Smooth muscle cell (in vitro differentiated cells): ENCODE measurements at regions not wholly inside any gene's neighbourhood (a gene's known extent, or its start where the extent isn't known, plus 50 kb on each side); places are given as distances from the start of the nearest gene placed in this dataset.

Source experiments
- DNase-seq: peaks from one replicate; lab custom pipeline; 2025; ENCODE audit not compliant: unreplicated experiment; lab: John Stamatoyannopoulos, UW
- H2AFZ ChIP-seq: fragments of 200-600 bp; sonication (generic); 2 replicates; pipeline ENCODE4 v1.6.0; 2016; ENCODE audit warnings: antibody characterized with exemption, low read depth, mild to moderate bottlenecking
- H3F3A ChIP-seq: fragments of 200-600 bp; sonication (generic); 2 replicates; pipeline ENCODE4 v1.6.0; 2017; ENCODE audit warnings: antibody characterized with exemption, low read depth
- H3K27ac ChIP-seq: fragments of 200-600 bp; sonication (generic); 2 replicates; pipeline ENCODE4 v1.5.1; 2016; ENCODE audit warnings: low read depth, mild to moderate bottlenecking
- H3K27me3 ChIP-seq: fragments of 200-600 bp; sonication (generic); 2 replicates; pipeline ENCODE4 v1.6.1; 2016; ENCODE audit warnings: low read depth, mild to moderate bottlenecking
- H3K36me3 ChIP-seq: fragments of 200-600 bp; sonication (generic); 2 replicates; pipeline ENCODE4 v1.5.1; 2016; ENCODE audit warnings: low read depth
- H3K4me1 ChIP-seq: fragments of 200-600 bp; sonication (generic); 2 replicates; pipeline ENCODE4 v1.5.1; 2016; ENCODE audit warnings: low read depth
- H3K4me2 ChIP-seq: fragments of 200-600 bp; sonication (generic); 2 replicates; pipeline ENCODE4 v1.6.0; 2016; ENCODE audit warnings: mild to moderate bottlenecking
- H3K4me3 ChIP-seq: fragments of 200-600 bp; sonication (generic); 2 replicates; pipeline ENCODE4 v1.5.1; 2016; ENCODE audit warnings: mild to moderate bottlenecking
- H3K79me2 ChIP-seq: fragments of 200-600 bp; sonication (generic); 2 replicates; pipeline ENCODE4 v1.6.0; 2016; ENCODE audit warnings: low read depth, mild to moderate bottlenecking
- H3K9ac ChIP-seq: fragments of 200-600 bp; sonication (generic); 2 replicates; pipeline ENCODE4 v1.6.0; 2016; ENCODE audit warnings: low read depth
- H3K9me3 ChIP-seq: fragments of 200-600 bp; sonication (generic); replicated peaks from 2 replicates; pipeline ENCODE4 v1.5.1; 2016; ENCODE audit warnings: low read depth
- H4K20me1 ChIP-seq: fragments of 200-600 bp; sonication (generic); 2 replicates; pipeline ENCODE4 v1.6.0; 2016; ENCODE audit warnings: low read depth
- WGBS: methylation state at CpG from one replicate; pipeline ENCODE4 v1.1.7; 2016; ENCODE audit warnings: low lambda C conversion rate; 5-methylcytosine and 5-hydroxymethylcytosine counted together
- TF ChIP-seq, protein P1 (sequence below): fragments of 200-600 bp; sonication (generic); IDR thresholded peaks from 2 replicates; pipeline ENCODE4 v1.5.1; 2017; ENCODE audit warnings: borderline replicate concordance, mild to moderate bottlenecking, antibody characterized with exemption; ENCODE audit not compliant: insufficient read depth, poor library complexity, severe bottlenecking

- Histone ChIP-seq H3K4me1 (no peaks in the 10 kb centered on the region), H3F3A (no peaks in the 10 kb centered on the region), H3K4me2 (no peak overlapping the region), H4K20me1 (no peaks in the 10 kb centered on the region), H3K4me3 (no peak overlapping the region), H3K27me3 (no peaks in the 10 kb centered on the region), H2AFZ (no peak overlapping the region), H3K36me3 (no peaks in the 10 kb centered on the region), H3K9me3 (no peaks in the 10 kb centered on the region), H3K9ac (no peak overlapping the region), H3K27ac (no peak overlapping the region), H3K79me2 (no peaks in the 10 kb centered on the region)
- no peak for DNase-seq
- 77% methylated on average over 3 of the region's 3 CpGs for WGBS
- TF ChIP-seq, protein P1, sequence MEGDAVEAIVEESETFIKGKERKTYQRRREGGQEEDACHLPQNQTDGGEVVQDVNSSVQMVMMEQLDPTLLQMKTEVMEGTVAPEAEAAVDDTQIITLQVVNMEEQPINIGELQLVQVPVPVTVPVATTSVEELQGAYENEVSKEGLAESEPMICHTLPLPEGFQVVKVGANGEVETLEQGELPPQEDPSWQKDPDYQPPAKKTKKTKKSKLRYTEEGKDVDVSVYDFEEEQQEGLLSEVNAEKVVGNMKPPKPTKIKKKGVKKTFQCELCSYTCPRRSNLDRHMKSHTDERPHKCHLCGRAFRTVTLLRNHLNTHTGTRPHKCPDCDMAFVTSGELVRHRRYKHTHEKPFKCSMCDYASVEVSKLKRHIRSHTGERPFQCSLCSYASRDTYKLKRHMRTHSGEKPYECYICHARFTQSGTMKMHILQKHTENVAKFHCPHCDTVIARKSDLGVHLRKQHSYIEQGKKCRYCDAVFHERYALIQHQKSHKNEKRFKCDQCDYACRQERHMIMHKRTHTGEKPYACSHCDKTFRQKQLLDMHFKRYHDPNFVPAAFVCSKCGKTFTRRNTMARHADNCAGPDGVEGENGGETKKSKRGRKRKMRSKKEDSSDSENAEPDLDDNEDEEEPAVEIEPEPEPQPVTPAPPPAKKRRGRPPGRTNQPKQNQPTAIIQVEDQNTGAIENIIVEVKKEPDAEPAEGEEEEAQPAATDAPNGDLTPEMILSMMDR: no peak
Observed at GRCh38 chr2:15866563-15867193, 73.7 kb upstream of the MYCN start.

DNA sequence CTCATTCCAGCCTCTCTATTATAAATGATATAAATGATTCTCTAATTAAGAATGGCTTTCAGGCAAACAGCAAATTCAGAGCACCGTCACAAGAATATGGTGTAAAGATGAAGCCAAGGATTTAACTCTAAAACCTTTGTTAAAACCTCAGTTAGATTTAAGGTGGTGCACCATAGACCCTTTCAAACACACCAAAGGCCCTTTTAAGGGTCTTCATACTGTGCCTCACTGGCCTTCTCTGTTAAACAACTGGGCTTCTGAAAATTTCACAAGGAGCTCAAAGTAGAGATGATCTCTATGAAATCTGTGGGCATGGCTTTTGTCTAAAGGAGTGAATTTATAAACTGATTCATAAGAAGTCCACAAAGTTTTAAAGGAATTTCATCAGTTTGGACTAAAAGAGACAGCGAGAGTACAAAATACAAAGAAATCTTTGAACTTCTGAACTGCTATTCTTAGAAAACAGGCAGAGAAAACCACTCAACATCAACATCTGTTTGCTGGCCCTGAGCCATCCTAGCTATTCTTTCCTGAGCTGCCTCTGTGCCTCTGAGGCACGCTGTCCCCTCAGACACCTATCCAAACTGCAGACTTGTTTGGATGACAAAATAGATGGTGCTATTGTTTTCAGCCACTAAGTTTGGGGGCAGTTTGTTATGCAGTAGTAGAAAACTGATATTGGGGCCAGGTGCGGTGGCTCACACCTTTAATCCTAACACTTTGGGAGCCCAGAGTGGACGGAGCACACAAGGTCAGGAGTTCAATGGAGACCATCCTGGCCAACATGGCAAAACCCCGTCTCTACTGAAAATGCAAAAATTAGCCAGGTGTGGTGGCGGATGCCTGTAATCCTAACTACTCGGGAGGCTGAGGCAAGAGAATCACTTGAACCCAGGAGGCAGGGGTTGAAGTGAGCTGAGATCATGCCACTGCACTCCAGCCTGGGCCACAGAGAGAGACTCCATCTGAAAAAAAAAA lies 72.9 kb upstream of the MYCN start:
- no peak overlapping the region for H3K27ac ChIP-seq
- H3K79me2 ChIP-seq: no peaks in the 10 kb centered on the region
- TF ChIP-seq, protein P1: no peak
- H3K4me2 ChIP-seq: no peak overlapping the region
- no peak overlapping the region for H3K4me3 ChIP-seq
- H3K9ac ChIP-seq: no peak overlapping the region
- no peak for DNase-seq
- no peaks in the 10 kb centered on the region for H4K20me1 ChIP-seq
- no peaks in the 10 kb centered on the region for H3K4me1 ChIP-seq
- H2AFZ ChIP-seq: no peak overlapping the region
- 96% methylated on average over 8 of the region's 8 CpGs for WGBS
- no peaks in the 10 kb centered on the region for H3K27me3 ChIP-seq
- no peaks in the 10 kb centered on the region for H3K36me3 ChIP-seq
- no peaks in the 10 kb centered on the region for H3F3A ChIP-seq
- H3K9me3 ChIP-seq: no peaks in the 10 kb centered on the region

DNA sequence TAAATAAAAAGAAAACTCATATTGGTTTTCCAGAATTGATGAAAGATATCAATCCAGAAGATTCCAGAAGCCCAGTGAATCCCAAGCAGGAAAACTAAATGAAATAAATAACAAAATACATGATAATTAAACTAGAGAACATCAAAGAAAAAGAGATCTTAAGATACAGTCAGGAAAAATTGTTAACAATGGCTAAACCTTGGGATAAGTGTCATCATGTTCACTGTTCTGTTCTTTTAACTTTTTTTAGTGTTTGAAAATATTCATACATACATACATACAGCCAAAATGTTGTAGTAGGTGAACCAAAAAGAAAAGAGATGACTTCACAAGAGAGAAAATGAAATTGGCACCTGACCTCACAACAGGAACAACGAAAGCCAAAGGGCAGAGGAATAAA lies 72.2 kb upstream of the MYCN start:
- no peaks in the 10 kb centered on the region for H3K27me3 ChIP-seq
- H3K4me1 ChIP-seq: no peaks in the 10 kb centered on the region
- no peaks in the 10 kb centered on the region for H3K9me3 ChIP-seq
- H3K36me3 ChIP-seq: no peaks in the 10 kb centered on the region
- no peak overlapping the region for H2AFZ ChIP-seq
- DNase-seq: no peak
- H3K27ac ChIP-seq: no peak overlapping the region
- H4K20me1 ChIP-seq: no peaks in the 10 kb centered on the region
- H3K79me2 ChIP-seq: no peaks in the 10 kb centered on the region
- H3K9ac ChIP-seq: no peak overlapping the region
- no peak overlapping the region for H3K4me2 ChIP-seq
- H3F3A ChIP-seq: no peaks in the 10 kb centered on the region
- TF ChIP-seq, protein P1: no peak
- WGBS: 94% methylated on average over 1 of the region's 1 CpG
- no peak overlapping the region for H3K4me3 ChIP-seq
